ENCODE measurements at regions not wholly inside any gene's neighbourhood (a gene's known extent, or its start where the extent isn't known, plus 50 kb on each side); places are given as distances from the start of the nearest gene placed in this dataset.

GRCh38 chr4:171157462-171158082, 655.6 kb upstream of the GALNTL6 start:
- DNase-seq = no peak
- H3K4me3 Mint-ChIP-seq (ENCODE audit: unreplicated experiment) = no peak overlapping the region
- no peak for TF ChIP-seq CTCF (IDR thresholded peaks at IDR 0.05; ENCODE audit: partially characterized antibody, unreplicated experiment)
- H3K27ac Mint-ChIP-seq (ENCODE audit: unreplicated experiment) = no peak overlapping the region
- no peaks in the 10 kb centered on the region for H3K9me3 Mint-ChIP-seq (ENCODE audit: unreplicated experiment)
- H3K27me3 Mint-ChIP-seq (ENCODE audit: unreplicated experiment) = peaks cover 2% of the 10 kb centered on the region
- peaks cover 5% of the 10 kb centered on the region for H3K4me1 Mint-ChIP-seq (ENCODE audit: low read depth, unreplicated experiment)
- H3K36me3 Mint-ChIP-seq (ENCODE audit: unreplicated experiment) = no peaks in the 10 kb centered on the region

GRCh38 chr4:171142639-171143038, 670.6 kb upstream of the GALNTL6 start:
- DNase-seq = no peak
- Mint-ChIP-seq H3K9me3 (ENCODE audit: unreplicated experiment) (no peaks in the 10 kb centered on the region), H3K36me3 (ENCODE audit: unreplicated experiment) (no peaks in the 10 kb centered on the region), H3K27ac (ENCODE audit: unreplicated experiment) (no peak overlapping the region), H3K27me3 (ENCODE audit: unreplicated experiment) (no peaks in the 10 kb centered on the region), H3K4me1 (ENCODE audit: low read depth, unreplicated experiment) (no peaks in the 10 kb centered on the region), H3K4me3 (ENCODE audit: unreplicated experiment) (no peak overlapping the region)
- TF ChIP-seq CTCF (IDR thresholded peaks at IDR 0.05; ENCODE audit: partially characterized antibody, unreplicated experiment) = no peak

- Mint-ChIP-seq H3K9me3 (ENCODE audit: unreplicated experiment) (no peaks in the 10 kb centered on the region), H3K27me3 (ENCODE audit: unreplicated experiment) (no peaks in the 10 kb centered on the region), H3K27ac (ENCODE audit: unreplicated experiment) (no peak overlapping the region), H3K4me1 (ENCODE audit: low read depth, unreplicated experiment) (no peaks in the 10 kb centered on the region), H3K4me3 (ENCODE audit: unreplicated experiment) (no peak overlapping the region), H3K36me3 (ENCODE audit: unreplicated experiment) (no peaks in the 10 kb centered on the region)
- no peak for DNase-seq
- TF ChIP-seq CTCF (IDR thresholded peaks at IDR 0.05; ENCODE audit: partially characterized antibody, unreplicated experiment) = no peak
Measured at GRCh38 chr4:171142045-171142444, 671.2 kb upstream of the GALNTL6 start.

- TF ChIP-seq CTCF (IDR thresholded peaks at IDR 0.05; ENCODE audit: partially characterized antibody, unreplicated experiment) = no peak
- Mint-ChIP-seq H3K27me3 (ENCODE audit: unreplicated experiment) (no peaks in the 10 kb centered on the region), H3K4me1 (ENCODE audit: low read depth, unreplicated experiment) (no peaks in the 10 kb centered on the region), H3K36me3 (ENCODE audit: unreplicated experiment) (no peaks in the 10 kb centered on the region), H3K4me3 (ENCODE audit: unreplicated experiment) (no peak overlapping the region), H3K9me3 (ENCODE audit: unreplicated experiment) (no peaks in the 10 kb centered on the region), H3K27ac (ENCODE audit: unreplicated experiment) (no peak overlapping the region)
- DNase-seq = no peak
Measured at GRCh38 chr4:171130256-171130801, 682.9 kb upstream of the GALNTL6 start.

GRCh38 chr4:171118091-171118490, 695.1 kb upstream of the GALNTL6 start:
- Mint-ChIP-seq H3K27ac (ENCODE audit: unreplicated experiment) (no peak overlapping the region), H3K4me1 (ENCODE audit: low read depth, unreplicated experiment) (no peaks in the 10 kb centered on the region), H3K27me3 (ENCODE audit: unreplicated experiment) (no peaks in the 10 kb centered on the region), H3K9me3 (ENCODE audit: unreplicated experiment) (no peaks in the 10 kb centered on the region), H3K36me3 (ENCODE audit: unreplicated experiment) (no peaks in the 10 kb centered on the region), H3K4me3 (ENCODE audit: unreplicated experiment) (no peak overlapping the region)
- no peak for TF ChIP-seq CTCF (IDR thresholded peaks at IDR 0.05; ENCODE audit: partially characterized antibody, unreplicated experiment)
- DNase-seq = no peak
